Activated naive CD8-positive, alpha-beta T cell treated with anti-CD3 and anti-CD28 coated beads, Interleukin-2, amount 10 ng/mL, durations not matched to agents 7 days and 5 days (primary cell): ENCODE measurements at regions not wholly inside any gene's neighbourhood (a gene's known extent, or its start where the extent isn't known, plus 50 kb on each side); places are given as distances from the start of the nearest gene placed in this dataset.

Source experiments
- ATAC-seq: fragments of 150-1000 bp; cut with Tn5 transposase; one replicate; pipeline ENCODE4 v1.10.0; 2021; ENCODE audit warnings: low read depth, moderate library complexity
- POLR2A ChIA-PET: fragments of 350-600 bp; sonication (Branson Sonifier 250); formaldehyde crosslinking; loops from one replicate; lab custom pipeline; 2021; ENCODE audit warnings: antibody characterized with exemption; lab: Charles Lee
- DNase-seq: peaks from one replicate; pipeline ENCODE4 v3.0.0; 2021
- H3K27ac Mint-ChIP-seq: one replicate; pipeline ENCODE4 v1.8.0; 2022; ENCODE audit warnings: mild to moderate bottlenecking, mixed read lengths
- H3K27me3 Mint-ChIP-seq: one replicate; pipeline ENCODE4 v1.8.0; 2022; ENCODE audit warnings: mild to moderate bottlenecking, moderate library complexity, mixed read lengths
- H3K36me3 Mint-ChIP-seq: one replicate; pipeline ENCODE4 v1.8.0; 2021; ENCODE audit warnings: mild to moderate bottlenecking, mixed read lengths
- H3K4me1 Mint-ChIP-seq: one replicate; pipeline ENCODE4 v1.8.0; 2021; ENCODE audit warnings: mixed read lengths
- H3K4me3 Mint-ChIP-seq: one replicate; pipeline ENCODE4 v1.8.0; 2022; ENCODE audit warnings: mild to moderate bottlenecking, moderate library complexity, mixed read lengths
- H3K9me3 Mint-ChIP-seq: one replicate; pipeline ENCODE4 v1.8.0; 2021; ENCODE audit warnings: mixed read lengths

GRCh38 chr2:144170179-144170578 lies 349.7 kb downstream of the ZEB2 start:
- no peak for ATAC-seq
- DNase-seq, result no peak
- POLR2A ChIA-PET, result no interaction called here
- H3K4me3 Mint-ChIP-seq, result no peak overlapping the region
- no peaks in the 10 kb centered on the region for H3K27me3 Mint-ChIP-seq
- H3K4me1 Mint-ChIP-seq, result peaks cover 1% of the 10 kb centered on the region
- peaks cover 13% of the 10 kb centered on the region for H3K36me3 Mint-ChIP-seq
- peaks cover 8% of the 10 kb centered on the region for H3K9me3 Mint-ChIP-seq
- H3K27ac Mint-ChIP-seq, result no peak overlapping the region

- Mint-ChIP-seq H3K27me3 (no peaks in the 10 kb centered on the region), H3K27ac (no peak overlapping the region), H3K36me3 (no peaks in the 10 kb centered on the region), H3K4me3 (no peak overlapping the region), H3K4me1 (peaks cover 2% of the 10 kb centered on the region), H3K9me3 (no peaks in the 10 kb centered on the region)
- POLR2A ChIA-PET, result no interaction called here
- ATAC-seq, result no peak
- no peak for DNase-seq
Measured at GRCh38 chr2:144166743-144167142, 353.2 kb downstream of the ZEB2 start.

- DNase-seq, result no peak
- H3K9me3 Mint-ChIP-seq, result no peaks in the 10 kb centered on the region
- H3K27ac Mint-ChIP-seq, result no peak overlapping the region
- peaks cover 2% of the 10 kb centered on the region for H3K4me1 Mint-ChIP-seq
- H3K36me3 Mint-ChIP-seq, result no peaks in the 10 kb centered on the region
- POLR2A ChIA-PET, result no interaction called here
- H3K4me3 Mint-ChIP-seq, result no peak overlapping the region
- H3K27me3 Mint-ChIP-seq, result no peaks in the 10 kb centered on the region
- ATAC-seq, result no peak
Measured at GRCh38 chr2:144165599-144166250, 354.2 kb downstream of the ZEB2 start.

GRCh38 chr2:144163592-144163991 lies 356.3 kb downstream of the ZEB2 start:
- ATAC-seq, result no peak
- no peaks in the 10 kb centered on the region for H3K36me3 Mint-ChIP-seq
- H3K27ac Mint-ChIP-seq, result no peak overlapping the region
- peaks cover 2% of the 10 kb centered on the region for H3K4me1 Mint-ChIP-seq
- no peaks in the 10 kb centered on the region for H3K9me3 Mint-ChIP-seq
- POLR2A ChIA-PET, result no interaction called here
- no peak for DNase-seq
- no peaks in the 10 kb centered on the region for H3K27me3 Mint-ChIP-seq
- H3K4me3 Mint-ChIP-seq, result no peak overlapping the region

- DNase-seq (no peak), ATAC-seq (peak; percentile 74)
- POLR2A ChIA-PET, result interaction anchor here (1.6 kb wide), 1 partner anchor 169 kb away, joined by 5 read pairs; a partner anchor contains a TSS
- H3K27me3 Mint-ChIP-seq, result no peaks in the 10 kb centered on the region
- H3K27ac Mint-ChIP-seq, result no peak overlapping the region
- peaks cover 2% of the 10 kb centered on the region for H3K4me1 Mint-ChIP-seq
- H3K36me3 Mint-ChIP-seq, result no peaks in the 10 kb centered on the region
- no peaks in the 10 kb centered on the region for H3K9me3 Mint-ChIP-seq
- H3K4me3 Mint-ChIP-seq, result no peak overlapping the region
Measured at GRCh38 chr2:144162652-144163051, 357.3 kb downstream of the ZEB2 start.

- Mint-ChIP-seq H3K4me3 (no peak overlapping the region), H3K4me1 (peaks cover 2% of the 10 kb centered on the region), H3K9me3 (no peaks in the 10 kb centered on the region), H3K27me3 (no peaks in the 10 kb centered on the region), H3K27ac (no peak overlapping the region), H3K36me3 (no peaks in the 10 kb centered on the region)
- ATAC-seq (no peak), DNase-seq (no peak)
- POLR2A ChIA-PET, result interaction anchor here (1.6 kb wide), 1 partner anchor 171 kb away, joined by 5 read pairs; a partner anchor contains a TSS
Measured at GRCh38 chr2:144161061-144161460, 358.9 kb downstream of the ZEB2 start.

GRCh38 chr2:144159240-144159639 lies 360.7 kb downstream of the ZEB2 start:
- H3K27me3 Mint-ChIP-seq, result no peaks in the 10 kb centered on the region
- DNase-seq (no peak), ATAC-seq (no peak)
- POLR2A ChIA-PET, result no interaction called here
- H3K27ac Mint-ChIP-seq, result no peak overlapping the region
- H3K4me3 Mint-ChIP-seq, result no peak overlapping the region
- peaks cover 2% of the 10 kb centered on the region for H3K4me1 Mint-ChIP-seq
- peaks cover 2% of the 10 kb centered on the region for H3K9me3 Mint-ChIP-seq
- no peaks in the 10 kb centered on the region for H3K36me3 Mint-ChIP-seq

- no peak for DNase-seq
- no peak overlapping the region for H3K27ac Mint-ChIP-seq
- H3K27me3 Mint-ChIP-seq, result no peaks in the 10 kb centered on the region
- POLR2A ChIA-PET, result no interaction called here
- peaks cover 2% of the 10 kb centered on the region for H3K9me3 Mint-ChIP-seq
- H3K4me3 Mint-ChIP-seq, result no peak overlapping the region
- H3K4me1 Mint-ChIP-seq, result peaks cover 2% of the 10 kb centered on the region
- no peaks in the 10 kb centered on the region for H3K36me3 Mint-ChIP-seq
- ATAC-seq, result no peak
Measured at GRCh38 chr2:144158096-144158495, 361.8 kb downstream of the ZEB2 start.

GRCh38 chr2:144156736-144157640 lies 362.9 kb downstream of the ZEB2 start:
- Mint-ChIP-seq H3K9me3 (peaks cover 2% of the 10 kb centered on the region), H3K27ac (no peak overlapping the region), H3K36me3 (no peaks in the 10 kb centered on the region), H3K27me3 (no peaks in the 10 kb centered on the region), H3K4me1 (no peaks in the 10 kb centered on the region), H3K4me3 (no peak overlapping the region)
- ATAC-seq (no peak), DNase-seq (no peak)
- POLR2A ChIA-PET, result no interaction called here

GRCh38 chr2:144154205-144154604 lies 365.7 kb downstream of the ZEB2 start:
- H3K27ac Mint-ChIP-seq, result no peak overlapping the region
- no peak for DNase-seq
- H3K4me3 Mint-ChIP-seq, result no peak overlapping the region
- H3K36me3 Mint-ChIP-seq, result peaks cover 3% of the 10 kb centered on the region
- no peaks in the 10 kb centered on the region for H3K27me3 Mint-ChIP-seq
- POLR2A ChIA-PET, result no interaction called here
- ATAC-seq, result no peak
- peaks cover 2% of the 10 kb centered on the region for H3K9me3 Mint-ChIP-seq
- no peaks in the 10 kb centered on the region for H3K4me1 Mint-ChIP-seq

GRCh38 chr2:144152817-144153271 lies 367.1 kb downstream of the ZEB2 start:
- H3K4me3 Mint-ChIP-seq, result no peak overlapping the region
- peaks cover 2% of the 10 kb centered on the region for H3K9me3 Mint-ChIP-seq
- no peak overlapping the region for H3K27ac Mint-ChIP-seq
- no peak for ATAC-seq
- H3K27me3 Mint-ChIP-seq, result no peaks in the 10 kb centered on the region
- DNase-seq, result no peak
- peaks cover 3% of the 10 kb centered on the region for H3K36me3 Mint-ChIP-seq
- POLR2A ChIA-PET, result no interaction called here
- no peaks in the 10 kb centered on the region for H3K4me1 Mint-ChIP-seq

- Mint-ChIP-seq H3K4me1 (no peaks in the 10 kb centered on the region), H3K27ac (no peak overlapping the region), H3K36me3 (peaks cover 3% of the 10 kb centered on the region), H3K4me3 (no peak overlapping the region), H3K9me3 (peaks cover 2% of the 10 kb centered on the region), H3K27me3 (no peaks in the 10 kb centered on the region)
- DNase-seq, result no peak
- POLR2A ChIA-PET, result no interaction called here
- ATAC-seq, result no peak
Measured at GRCh38 chr2:144151851-144152250, 368.1 kb downstream of the ZEB2 start.

GRCh38 chr2:144151405-144151804 lies 368.5 kb downstream of the ZEB2 start:
- no peak overlapping the region for H3K4me3 Mint-ChIP-seq
- H3K27me3 Mint-ChIP-seq, result no peaks in the 10 kb centered on the region
- ATAC-seq (no peak), DNase-seq (no peak)
- H3K27ac Mint-ChIP-seq, result no peak overlapping the region
- peaks cover 3% of the 10 kb centered on the region for H3K36me3 Mint-ChIP-seq
- H3K9me3 Mint-ChIP-seq, result peaks cover 2% of the 10 kb centered on the region
- H3K4me1 Mint-ChIP-seq, result no peaks in the 10 kb centered on the region
- POLR2A ChIA-PET, result no interaction called here

GRCh38 chr2:144147356-144147755 lies 372.6 kb downstream of the ZEB2 start:
- peaks cover 15% of the 10 kb centered on the region for H3K36me3 Mint-ChIP-seq
- H3K4me1 Mint-ChIP-seq, result no peaks in the 10 kb centered on the region
- ATAC-seq (no peak), DNase-seq (no peak)
- POLR2A ChIA-PET, result no interaction called here
- H3K27ac Mint-ChIP-seq, result no peak overlapping the region
- peaks cover 2% of the 10 kb centered on the region for H3K9me3 Mint-ChIP-seq
- H3K27me3 Mint-ChIP-seq, result no peaks in the 10 kb centered on the region
- H3K4me3 Mint-ChIP-seq, result no peak overlapping the region
